Natural killer cell treated with Interleukin-12 subunit alpha and Interleukin-12 subunit beta and Interleukin-15 and Interleukin-18, amount 100 ng/mL, for 72 hours (primary cell): ENCODE measurements at regions not wholly inside any gene's neighbourhood (a gene's known extent, or its start where the extent isn't known, plus 50 kb on each side); places are given as distances from the start of the nearest gene placed in this dataset.

Experiments
- ATAC-seq, 2 donors: fragments of 150-1000 bp; cut with Tn5 transposase in 1 of 2; sonication (Bioruptor Pico), chemical (Tn5 transposase) in 1 of 2; 2 replicates each; pipeline ENCODE4 v1.10.0; 2021
- DNase-seq: peaks from one replicate; pipeline ENCODE4 v3.0.0; 2022; ENCODE audit warnings: low spot score
- H3K27ac Mint-ChIP-seq, 2 donors: 1 replicate in 1 of 2; 2 replicates in 1 of 2; pipeline ENCODE4 v1.8.0; 2022; ENCODE audit warnings: mixed read lengths in 2 of 2, mild to moderate bottlenecking in 1 of 2, moderate library complexity in 1 of 2
- H3K27me3 Mint-ChIP-seq, 2 donors: 1 replicate in 1 of 2; 2 replicates in 1 of 2; pipeline ENCODE4 v1.8.0; 2022; ENCODE audit warnings: mixed read lengths in 2 of 2
- H3K36me3 Mint-ChIP-seq: one replicate; pipeline ENCODE4 v1.8.0; 2022; ENCODE audit warnings: mixed read lengths
- H3K4me1 Mint-ChIP-seq, 2 donors: 1 replicate in 1 of 2; 2 replicates in 1 of 2; pipeline ENCODE4 v1.8.0; 2022; ENCODE audit warnings: low read depth in 2 of 2, mixed read lengths in 2 of 2, mild to moderate bottlenecking in 1 of 2
- H3K4me3 Mint-ChIP-seq: one replicate; pipeline ENCODE4 v1.8.0; 2022; ENCODE audit warnings: mixed read lengths
- H3K9me3 Mint-ChIP-seq: 2 replicates; pipeline ENCODE4 v1.8.0; 2022; ENCODE audit warnings: mixed read lengths

DNA sequence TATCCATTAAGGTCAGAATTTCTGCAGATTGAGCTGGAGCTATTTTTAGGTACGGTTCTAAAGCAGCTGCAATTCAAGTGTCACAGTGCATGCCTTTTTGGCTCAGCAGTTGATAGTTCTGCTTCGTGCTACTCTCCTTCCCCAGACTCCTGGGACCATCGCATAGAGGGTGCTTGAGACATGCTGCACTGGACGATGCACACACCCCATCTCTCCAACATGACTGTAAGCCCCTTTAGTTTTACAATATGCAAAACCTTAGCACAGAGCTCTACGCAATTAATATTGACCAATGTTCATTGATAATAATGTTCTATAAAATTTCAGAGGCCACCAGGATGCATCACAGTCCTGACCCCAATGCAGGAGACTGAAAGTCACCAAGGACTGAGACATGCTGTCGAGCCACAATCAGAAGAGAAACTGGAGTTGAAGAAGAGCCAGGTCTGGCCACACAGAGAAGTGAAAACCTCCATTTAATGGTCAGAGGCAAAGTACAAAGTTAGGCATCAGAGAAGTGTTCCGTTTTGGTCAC, 120.9 kb upstream of the ZC3H12C start:
- ATAC-seq, result no peak
- H3K9me3 Mint-ChIP-seq, result peaks cover 3% of the 10 kb centered on the region
- no peak overlapping the region for H3K27ac Mint-ChIP-seq
- H3K27me3 Mint-ChIP-seq, result peaks cover 0 to 7% of the 10 kb centered on the region in 2 donors
- H3K4me3 Mint-ChIP-seq, result no peak overlapping the region
- peaks cover 6 to 8% of the 10 kb centered on the region in 2 donors for H3K4me1 Mint-ChIP-seq
- no peaks in the 10 kb centered on the region for H3K36me3 Mint-ChIP-seq
- no peak for DNase-seq

DNA sequence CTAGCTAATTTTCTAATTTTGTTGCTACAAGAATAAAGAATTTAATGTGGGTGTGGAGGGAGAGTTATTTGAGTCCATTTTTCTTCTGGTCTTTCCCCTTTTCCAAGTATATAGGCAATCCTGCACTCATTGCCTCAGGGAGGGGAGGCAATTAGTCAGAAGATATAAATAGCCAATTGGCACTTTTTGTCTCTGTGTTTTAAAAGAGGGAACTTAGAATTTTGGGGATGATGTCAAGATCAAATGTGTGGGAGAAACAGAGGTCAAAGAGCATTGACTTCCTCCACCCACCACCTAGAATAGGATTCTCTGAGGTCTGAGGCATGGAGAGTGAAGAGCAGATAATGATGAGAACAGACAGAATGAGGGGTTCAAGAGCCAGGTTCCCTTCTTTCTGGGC, 120.3 kb upstream of the ZC3H12C start:
- H3K4me1 Mint-ChIP-seq, result peaks cover 6 to 8% of the 10 kb centered on the region in 2 donors
- DNase-seq (no peak), ATAC-seq (no peak)
- H3K9me3 Mint-ChIP-seq, result peaks cover 5% of the 10 kb centered on the region
- H3K27me3 Mint-ChIP-seq, result peaks cover 0 to 7% of the 10 kb centered on the region in 2 donors
- H3K27ac Mint-ChIP-seq, result no peak overlapping the region
- no peaks in the 10 kb centered on the region for H3K36me3 Mint-ChIP-seq
- H3K4me3 Mint-ChIP-seq, result no peak overlapping the region

- DNase-seq (no peak), ATAC-seq (no peak)
- Mint-ChIP-seq H3K9me3 (peaks cover 5% of the 10 kb centered on the region), H3K27me3 (peaks cover 0 to 7% of the 10 kb centered on the region in 2 donors), H3K27ac (no peak overlapping the region), H3K4me1 (peaks cover 6 to 8% of the 10 kb centered on the region in 2 donors), H3K36me3 (no peaks in the 10 kb centered on the region), H3K4me3 (no peak overlapping the region)
These were observed 119.7 kb upstream of the ZC3H12C start for GRCh38 chr11:109973486-109973885.

DNA sequence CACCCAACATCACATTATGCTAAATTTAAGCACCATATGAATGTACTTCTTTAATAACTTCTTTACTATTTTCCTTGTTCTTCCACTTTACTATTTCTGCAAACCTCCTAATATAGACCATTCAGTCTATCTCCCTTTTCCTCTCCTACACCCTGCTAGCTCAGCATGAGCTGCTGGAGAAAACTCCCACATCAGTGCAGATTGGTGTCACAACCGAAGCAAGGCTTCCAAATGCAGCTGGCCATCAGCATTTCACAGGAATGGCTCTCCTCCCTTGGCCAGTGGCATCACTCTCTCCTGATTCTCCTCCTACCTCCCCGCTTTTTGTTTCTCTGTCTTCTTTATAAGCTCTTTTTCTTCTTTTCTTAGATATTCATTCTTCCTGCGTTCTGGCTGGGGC, 118.7 kb upstream of the ZC3H12C start:
- H3K4me1 Mint-ChIP-seq, result peaks cover 6 to 8% of the 10 kb centered on the region in 2 donors
- peaks cover 0 to 7% of the 10 kb centered on the region in 2 donors for H3K27me3 Mint-ChIP-seq
- H3K36me3 Mint-ChIP-seq, result no peaks in the 10 kb centered on the region
- no peak overlapping the region for H3K4me3 Mint-ChIP-seq
- ATAC-seq, result no peak
- no peak overlapping the region for H3K27ac Mint-ChIP-seq
- DNase-seq, result no peak
- peaks cover 3% of the 10 kb centered on the region for H3K9me3 Mint-ChIP-seq

DNA sequence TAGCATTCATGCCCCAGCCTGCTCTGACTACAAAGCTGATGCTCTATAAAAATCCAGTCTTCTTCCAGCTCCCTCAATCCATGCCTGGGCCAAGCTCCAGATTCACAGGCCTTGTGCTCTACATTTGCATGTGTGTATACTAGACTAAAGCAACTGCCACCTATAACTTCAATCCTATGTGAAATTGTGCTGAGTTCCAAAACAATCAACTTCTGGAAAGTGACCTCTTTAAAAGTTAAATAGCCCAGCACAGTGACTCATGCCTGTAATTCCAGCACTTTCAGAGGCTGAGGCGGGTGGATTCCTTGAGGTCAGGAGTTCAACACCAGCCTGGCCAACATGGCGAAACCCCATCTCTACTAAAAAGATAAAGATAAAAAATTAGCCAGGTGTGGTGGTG, 114.3 kb upstream of the ZC3H12C start:
- Mint-ChIP-seq H3K9me3 (peaks cover 3% of the 10 kb centered on the region), H3K36me3 (no peaks in the 10 kb centered on the region), H3K27me3 (peaks cover 5 to 7% of the 10 kb centered on the region in 2 donors), H3K27ac (no peak overlapping the region), H3K4me3 (no peak overlapping the region), H3K4me1 (peaks cover under 1 to 2% of the 10 kb centered on the region in 2 donors)
- DNase-seq, result no peak
- ATAC-seq, result no peak

GRCh38 chr11:109981031-109981636, 112.1 kb upstream of the ZC3H12C start:
- Mint-ChIP-seq H3K27me3 (peaks cover 0 to 5% of the 10 kb centered on the region in 2 donors), H3K27ac (no peak overlapping the region), H3K36me3 (no peaks in the 10 kb centered on the region), H3K9me3 (peaks cover 3% of the 10 kb centered on the region), H3K4me1 (peaks cover 11 to 16% of the 10 kb centered on the region in 2 donors), H3K4me3 (no peak overlapping the region)
- ATAC-seq (no peak), DNase-seq (no peak)

DNA sequence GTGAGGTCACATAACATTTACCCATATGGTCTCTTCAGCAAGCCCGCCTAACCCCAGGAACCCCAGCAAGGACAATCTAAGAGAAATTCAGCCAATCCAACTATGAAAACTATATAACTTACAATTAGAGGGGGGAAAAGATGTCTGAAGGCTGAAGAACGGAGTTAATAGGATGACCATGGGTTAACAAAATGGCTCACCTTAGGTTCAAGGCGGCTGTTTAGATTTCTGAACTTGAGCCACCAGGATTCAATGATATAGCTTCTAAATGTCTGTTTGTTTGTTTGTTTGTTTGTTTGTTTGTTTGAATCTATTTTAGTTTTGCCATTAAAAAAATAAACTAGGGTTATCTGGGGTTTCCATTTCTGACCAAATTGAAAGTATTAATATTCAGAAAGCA, 109.8 kb upstream of the ZC3H12C start:
- Mint-ChIP-seq H3K4me1 (peaks cover 11 to 16% of the 10 kb centered on the region in 2 donors), H3K9me3 (no peaks in the 10 kb centered on the region), H3K4me3 (no peak overlapping the region)

GRCh38 chr11:109984634-109985289, 108.4 kb upstream of the ZC3H12C start:
- H3K27me3 Mint-ChIP-seq, result peaks cover 0 to 5% of the 10 kb centered on the region in 2 donors
- DNase-seq (no peak), ATAC-seq (peak; percentile 87)
- H3K4me3 Mint-ChIP-seq, result peak overlapping the region; percentile 46
- H3K4me1 Mint-ChIP-seq, result peaks cover 11 to 16% of the 10 kb centered on the region in 2 donors
- no peaks in the 10 kb centered on the region for H3K36me3 Mint-ChIP-seq
- peak overlapping the region in 1 of 2 donors; percentile 23 for H3K27ac Mint-ChIP-seq
- no peaks in the 10 kb centered on the region for H3K9me3 Mint-ChIP-seq

More for the DNA sequence above, 109.8 kb upstream of the ZC3H12C start:
- H3K27ac Mint-ChIP-seq, result no peak overlapping the region
- no peaks in the 10 kb centered on the region for H3K36me3 Mint-ChIP-seq
- peaks cover 0 to 5% of the 10 kb centered on the region in 2 donors for H3K27me3 Mint-ChIP-seq
- ATAC-seq (no peak), DNase-seq (no peak)

GRCh38 chr11:109986488-109986887, 106.7 kb upstream of the ZC3H12C start:
- ATAC-seq (no peak), DNase-seq (no peak)
- Mint-ChIP-seq H3K27ac (no peak overlapping the region), H3K36me3 (no peaks in the 10 kb centered on the region), H3K4me3 (no peak overlapping the region), H3K9me3 (no peaks in the 10 kb centered on the region), H3K4me1 (peaks cover 11 to 16% of the 10 kb centered on the region in 2 donors), H3K27me3 (peaks cover 0 to 5% of the 10 kb centered on the region in 2 donors)

- Mint-ChIP-seq H3K27ac (no peak overlapping the region), H3K4me1 (peaks cover 0 to 4% of the 10 kb centered on the region in 2 donors), H3K9me3 (no peaks in the 10 kb centered on the region), H3K4me3 (no peak overlapping the region), H3K36me3 (no peaks in the 10 kb centered on the region), H3K27me3 (peaks cover 0 to 10% of the 10 kb centered on the region in 2 donors)
- DNase-seq (no peak), ATAC-seq (no peak)
These were observed 101.4 kb upstream of the ZC3H12C start for GRCh38 chr11:109991835-109992234.

DNA sequence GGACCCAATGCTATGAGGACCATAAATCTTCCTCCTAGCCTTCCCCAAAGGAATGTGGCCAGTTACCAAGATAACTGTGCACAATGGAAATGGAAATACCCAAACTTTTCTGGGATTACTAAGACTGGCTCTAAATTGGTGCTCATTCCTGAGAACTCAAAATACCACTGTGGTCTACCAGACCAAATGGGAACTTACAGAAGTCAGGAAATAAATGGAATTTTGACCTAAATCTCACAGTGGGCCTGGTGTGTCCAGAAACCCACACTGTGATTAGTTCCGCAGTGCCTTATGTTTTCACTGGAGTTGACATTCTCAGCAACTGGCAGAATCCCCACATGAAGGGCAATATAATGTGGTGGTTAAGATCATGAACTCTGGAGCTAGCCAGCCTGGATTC, 99.4 kb upstream of the ZC3H12C start:
- no peak overlapping the region for H3K27ac Mint-ChIP-seq
- ATAC-seq (no peak), DNase-seq (no peak)
- peaks cover 0 to 4% of the 10 kb centered on the region in 2 donors for H3K4me1 Mint-ChIP-seq
- no peaks in the 10 kb centered on the region for H3K9me3 Mint-ChIP-seq
- H3K36me3 Mint-ChIP-seq, result no peaks in the 10 kb centered on the region
- H3K4me3 Mint-ChIP-seq, result no peak overlapping the region
- peaks cover 0 to 10% of the 10 kb centered on the region in 2 donors for H3K27me3 Mint-ChIP-seq

DNA sequence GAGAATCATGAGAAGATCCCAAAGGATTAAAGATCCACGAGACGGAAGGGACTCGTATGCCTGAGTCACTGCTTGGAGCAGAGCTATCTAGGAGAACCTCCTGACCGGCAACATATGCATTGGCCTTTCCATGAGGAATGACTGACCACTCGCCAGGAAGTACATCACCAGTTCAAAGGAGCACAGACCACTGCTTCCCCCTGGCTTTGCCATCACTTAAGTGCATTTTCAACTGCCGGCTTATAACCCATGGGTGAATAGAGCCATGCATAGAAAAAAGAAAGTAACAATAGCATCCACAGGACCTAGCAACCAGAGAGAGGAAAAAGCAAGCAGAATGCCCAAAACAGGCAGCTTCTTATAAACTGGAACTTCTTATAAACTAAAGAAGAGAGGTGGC, 98.3 kb upstream of the ZC3H12C start:
- H3K9me3 Mint-ChIP-seq, result no peaks in the 10 kb centered on the region
- DNase-seq, result no peak
- no peak overlapping the region for H3K27ac Mint-ChIP-seq
- no peaks in the 10 kb centered on the region for H3K36me3 Mint-ChIP-seq
- H3K4me1 Mint-ChIP-seq, result peaks cover 0 to 4% of the 10 kb centered on the region in 2 donors
- H3K27me3 Mint-ChIP-seq, result peaks cover 0 to 10% of the 10 kb centered on the region in 2 donors
- no peak for ATAC-seq
- no peak overlapping the region for H3K4me3 Mint-ChIP-seq

- Mint-ChIP-seq H3K4me1 (peaks cover 0 to 4% of the 10 kb centered on the region in 2 donors), H3K4me3 (no peak overlapping the region), H3K36me3 (no peaks in the 10 kb centered on the region), H3K9me3 (no peaks in the 10 kb centered on the region), H3K27me3 (peaks cover 0 to 11% of the 10 kb centered on the region in 2 donors), H3K27ac (no peak overlapping the region)
- DNase-seq (no peak), ATAC-seq (no peak)
These were observed 97.1 kb upstream of the ZC3H12C start for GRCh38 chr11:109996060-109996459.

DNA sequence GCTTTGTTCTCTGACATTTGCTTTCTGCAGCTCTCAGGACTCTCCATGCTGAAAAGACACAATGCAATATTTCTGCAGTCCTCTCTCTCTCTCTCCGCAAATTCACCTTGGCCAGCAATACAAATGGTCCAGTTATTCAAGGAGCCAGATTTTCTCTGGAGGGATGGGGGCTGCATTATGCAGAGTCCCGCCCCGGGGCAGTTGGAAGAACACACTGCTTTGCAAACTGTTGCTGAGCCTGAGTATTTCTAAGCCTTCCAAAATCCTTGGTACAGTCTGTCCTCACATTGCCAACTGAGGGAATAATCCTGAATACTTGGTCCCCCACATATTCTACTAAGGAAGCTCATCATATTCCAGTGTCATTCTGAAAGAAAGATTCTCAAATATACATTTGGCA, 94.3 kb upstream of the ZC3H12C start:
- ATAC-seq (no peak), DNase-seq (no peak)
- Mint-ChIP-seq H3K27ac (no peak overlapping the region), H3K27me3 (peaks cover 2 to 6% of the 10 kb centered on the region in 2 donors), H3K4me3 (no peak overlapping the region), H3K36me3 (no peaks in the 10 kb centered on the region), H3K4me1 (no peaks in the 10 kb centered on the region), H3K9me3 (no peaks in the 10 kb centered on the region)
